B cell (primary cell): ENCODE measurements at regions not wholly inside any gene's neighbourhood (a gene's known extent, or its start where the extent isn't known, plus 50 kb on each side); places are given as distances from the start of the nearest gene placed in this dataset.

Experiments used
- EZH2 ChIP-seq: IDR thresholded peaks from 2 replicates; pipeline ENCODE4 v1.6.1; 2012; ENCODE audit warnings: borderline replicate concordance, low read depth, mild to moderate bottlenecking, moderate library complexity, low read length; ENCODE audit not compliant: insufficient read depth, poor library complexity, severe bottlenecking
- TF ChIP-seq, protein P1 (sequence below): fragments of 200-600 bp; IDR thresholded peaks from one replicate; pipeline ENCODE4 v1.8.0; 2022; ENCODE audit warnings: antibody characterized with exemption, mild to moderate bottlenecking

DNA sequence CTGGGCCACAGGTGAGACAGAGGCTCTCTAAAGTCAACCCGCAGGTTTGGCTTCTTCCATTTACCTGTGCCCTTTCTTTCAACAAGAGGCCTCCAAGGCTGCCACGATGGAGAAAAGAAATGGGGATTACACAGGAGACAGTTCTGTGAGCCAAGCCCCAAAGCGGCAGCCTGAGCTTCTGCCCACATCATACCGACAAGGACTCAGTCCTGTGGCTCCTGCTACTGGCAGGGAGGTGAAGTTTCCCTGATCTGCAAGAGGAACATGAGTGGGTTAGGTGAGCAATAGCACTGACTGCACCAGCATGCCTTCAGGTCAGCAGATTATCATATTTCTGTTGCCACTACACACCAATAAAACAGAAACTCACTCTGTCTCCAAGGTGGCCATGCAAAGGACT, 800.0 kb downstream of the KCNJ18 start:
- TF ChIP-seq, protein P1, sequence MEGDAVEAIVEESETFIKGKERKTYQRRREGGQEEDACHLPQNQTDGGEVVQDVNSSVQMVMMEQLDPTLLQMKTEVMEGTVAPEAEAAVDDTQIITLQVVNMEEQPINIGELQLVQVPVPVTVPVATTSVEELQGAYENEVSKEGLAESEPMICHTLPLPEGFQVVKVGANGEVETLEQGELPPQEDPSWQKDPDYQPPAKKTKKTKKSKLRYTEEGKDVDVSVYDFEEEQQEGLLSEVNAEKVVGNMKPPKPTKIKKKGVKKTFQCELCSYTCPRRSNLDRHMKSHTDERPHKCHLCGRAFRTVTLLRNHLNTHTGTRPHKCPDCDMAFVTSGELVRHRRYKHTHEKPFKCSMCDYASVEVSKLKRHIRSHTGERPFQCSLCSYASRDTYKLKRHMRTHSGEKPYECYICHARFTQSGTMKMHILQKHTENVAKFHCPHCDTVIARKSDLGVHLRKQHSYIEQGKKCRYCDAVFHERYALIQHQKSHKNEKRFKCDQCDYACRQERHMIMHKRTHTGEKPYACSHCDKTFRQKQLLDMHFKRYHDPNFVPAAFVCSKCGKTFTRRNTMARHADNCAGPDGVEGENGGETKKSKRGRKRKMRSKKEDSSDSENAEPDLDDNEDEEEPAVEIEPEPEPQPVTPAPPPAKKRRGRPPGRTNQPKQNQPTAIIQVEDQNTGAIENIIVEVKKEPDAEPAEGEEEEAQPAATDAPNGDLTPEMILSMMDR: no peak
- no peak for TF ChIP-seq EZH2
